Endothelial cell of umbilical vein (primary cell): ENCODE measurements at regions not wholly inside any gene's neighbourhood (a gene's known extent, or its start where the extent isn't known, plus 50 kb on each side); places are given as distances from the start of the nearest gene placed in this dataset.

ENCODE experiments used
- BruUV-seq: library from RNA; stranded (reverse); fragments of 400-500 nt; replicated peaks from 2 replicates; lab custom pipeline; 2021; lab: Mats Ljungman, UMichigan
- CTCF ChIA-PET: fragments of 300-600, 350-600 bp; sonication (Branson Sonifier 250); formaldehyde crosslinking; loops from one replicate; lab custom pipeline; 2021; ENCODE audit warnings: antibody characterized with exemption, inconsistent platforms; lab: Charles Lee
- POLR2A ChIA-PET: fragments of 300-600, 350-600 bp; sonication (Branson Sonifier 250); formaldehyde crosslinking; loops from one replicate; lab custom pipeline; 2021; ENCODE audit warnings: antibody characterized with exemption, inconsistent platforms; lab: Charles Lee
- DNase-seq: peaks from one replicate; pipeline ENCODE4 v3.0.0-alpha.2; 2011; ENCODE audit warnings: low read depth, low spot score
- FAIRE-seq: peaks from 2 replicates; lab custom pipeline; 2011; peaks lifted over from hg19 to GRCh38; lab: Jason Lieb, UNC
- H2AFZ ChIP-seq: 2 replicates; pipeline ENCODE4 v1.6.0; 2012; ENCODE audit warnings: low read depth, low read length, control low read depth, inconsistent platforms
- H3K27ac ChIP-seq: 2 replicates; pipeline ENCODE4 v1.5.1; 2011; ENCODE audit warnings: low read depth, mild to moderate bottlenecking, control low read depth, low read length, moderate library complexity; ENCODE audit not compliant: insufficient read depth
- H3K27me3 ChIP-seq, 2 experiments: 2 replicates each; pipeline versions ENCODE4 v1.6.0 to v1.6.1; 2011; ENCODE audit warnings: low read length in 2 of 2, mixed read lengths in 1 of 2; ENCODE audit not compliant: control insufficient read depth in 2 of 2, insufficient read depth in 2 of 2
- H3K36me3 ChIP-seq, 2 experiments: 2 replicates in 1 of 2; 3 replicates in 1 of 2; pipeline ENCODE4 v1.5.1; 2011; ENCODE audit warnings: low read length in 2 of 2, mild to moderate bottlenecking in 1 of 2, moderate library complexity in 1 of 2; ENCODE audit not compliant: control insufficient read depth in 2 of 2, insufficient read depth in 2 of 2; ENCODE audit errors: extremely low read depth in 1 of 2
- H3K4me1 ChIP-seq: 3 replicates; pipeline ENCODE4 v1.5.1; 2011; ENCODE audit warnings: mild to moderate bottlenecking, low read length; ENCODE audit not compliant: control insufficient read depth, insufficient read depth; ENCODE audit errors: extremely low read depth
- H3K4me2 ChIP-seq: 2 replicates; pipeline ENCODE4 v1.6.1; 2011; ENCODE audit warnings: low read length, control low read depth, mixed read lengths; ENCODE audit not compliant: insufficient read depth
- H3K4me3 ChIP-seq, 3 experiments: fragments of 200-600 bp in 1 of 3; sonication (generic), shearing (Covaris generic) in 1 of 3; replicated peaks in 1 of 3; 2 replicates each; pipeline ENCODE4 v1.5.1; 2011 to 2016; ENCODE audit warnings: control low read depth in 3 of 3, low read length in 3 of 3, mild to moderate bottlenecking in 2 of 3, inconsistent platforms in 1 of 3, low read depth in 1 of 3, moderate library complexity in 1 of 3; ENCODE audit not compliant: insufficient read depth in 1 of 3
- H3K79me2 ChIP-seq: 2 replicates; pipeline ENCODE4 v1.6.0; 2012; ENCODE audit warnings: low read length, inconsistent platforms; ENCODE audit not compliant: control insufficient read depth, insufficient read depth
- H3K9ac ChIP-seq: replicated peaks from 2 replicates; pipeline ENCODE3; 2011; ENCODE audit warnings: low read length, control low read depth; ENCODE audit not compliant: insufficient read depth; ENCODE audit errors: extremely low read depth
- H3K9me1 ChIP-seq: replicated peaks from 3 replicates; pipeline ENCODE4 v1.6.0; 2011; ENCODE audit warnings: mild to moderate bottlenecking, low read length; ENCODE audit not compliant: control insufficient read depth, insufficient read depth; ENCODE audit errors: extremely low read depth
- H3K9me3 ChIP-seq: replicated peaks from 2 replicates; pipeline ENCODE4 v1.5.1; 2012; ENCODE audit warnings: low read length, inconsistent platforms; ENCODE audit not compliant: control insufficient read depth, insufficient read depth
- H4K20me1 ChIP-seq: replicated peaks from 2 replicates; pipeline ENCODE3; 2011; ENCODE audit warnings: mild to moderate bottlenecking, low read length; ENCODE audit not compliant: control insufficient read depth, insufficient read depth; ENCODE audit errors: extremely low read depth
- CTCF ChIP-seq, 2 donors: IDR thresholded peaks; 1 replicate in 1 of 2; 2 replicates in 1 of 2; pipeline ENCODE4 v1.5.1; 2011; ENCODE audit warnings: low read length in 2 of 2, mild to moderate bottlenecking in 2 of 2, moderate library complexity in 2 of 2, control low read depth in 1 of 2, inconsistent platforms in 1 of 2, low read depth in 1 of 2; ENCODE audit not compliant: insufficient read depth in 1 of 2; ENCODE audit errors: extremely low read depth in 1 of 2
- EZH2 ChIP-seq: IDR thresholded peaks from 2 replicates; pipeline ENCODE4 v1.6.1; 2012; ENCODE audit warnings: borderline replicate concordance, low read depth, mild to moderate bottlenecking, moderate library complexity, low read length, inconsistent platforms; ENCODE audit not compliant: severe bottlenecking
- FOS ChIP-seq: IDR thresholded peaks from 2 replicates; pipeline ENCODE4 v1.6.1; 2011; ENCODE audit warnings: mild to moderate bottlenecking, low read length, moderate library complexity, borderline replicate concordance; ENCODE audit not compliant: insufficient read depth
- GATA2 ChIP-seq: IDR thresholded peaks from 2 replicates; pipeline ENCODE4 v1.7.0; 2011; ENCODE audit warnings: low read depth, mild to moderate bottlenecking, moderate library complexity, mixed read lengths, low read length; ENCODE audit not compliant: insufficient read length, insufficient read depth
- JUN ChIP-seq: IDR thresholded peaks from 2 replicates; pipeline ENCODE4 v1.6.1; 2011; ENCODE audit warnings: borderline replicate concordance, low read depth; ENCODE audit not compliant: insufficient read length, insufficient read depth
- MAX ChIP-seq: IDR thresholded peaks from 2 replicates; pipeline ENCODE4 v1.6.1; 2011; ENCODE audit not compliant: insufficient read depth, insufficient read length
- MYC ChIP-seq: IDR thresholded peaks from one replicate; pipeline ENCODE4 v1.6.1; 2011; ENCODE audit warnings: mild to moderate bottlenecking, low read depth, low read length
- POLR2A ChIP-seq: IDR thresholded peaks from 2 replicates; pipeline ENCODE4 v1.6.1; 2012; ENCODE audit warnings: low read depth, mild to moderate bottlenecking, control low read depth, low read length
- POLR2AphosphoS5 ChIP-seq: IDR thresholded peaks from 2 replicates; pipeline ENCODE4 v1.6.1; 2012; ENCODE audit warnings: low read depth, mild to moderate bottlenecking, control low read depth, low read length, moderate library complexity; ENCODE audit not compliant: insufficient read depth
- dilution Hi-C: fragments of 300-500 bp; cut with MboI; formaldehyde crosslinking; loops from one replicate; pipeline ENCODE4 v1.15.0; 2019; ENCODE audit warnings: low sequenced_read_pairs; ENCODE audit not compliant: extremely low pct_ligation_motif_present
- intact Hi-C: fragments of 100-400 bp; cut with micrococcal nuclease; formaldehyde crosslinking; loops from one replicate; pipeline ENCODE4 v1.10.0; 2022

- H2AFZ ChIP-seq = no peak overlapping the region
- no peak overlapping the region for H3K9ac ChIP-seq
- no peak for TF ChIP-seq EZH2
- TF ChIP-seq FOS = no peak
- no peak for TF ChIP-seq CTCF (IDR thresholded peaks at IDR 0.05; ENCODE audit: extremely low read depth in 1 of 2, insufficient read depth in 1 of 2, low read depth in 1 of 2, low read length in 2 of 2)
- no peak for TF ChIP-seq POLR2A
- TF ChIP-seq JUN = no peak
- no peak for TF ChIP-seq MYC
- no peak for TF ChIP-seq MAX
- TF ChIP-seq POLR2AphosphoS5 = no peak
- TF ChIP-seq GATA2 = no peak
- no peak overlapping the region for H3K4me2 ChIP-seq
- no peak overlapping the region for H3K4me3 ChIP-seq
- H3K27me3 ChIP-seq = no peaks in the 10 kb centered on the region
- no peak overlapping the region for H3K27ac ChIP-seq
- POLR2A ChIA-PET = no interaction called here
- H3K36me3 ChIP-seq = no peaks in the 10 kb centered on the region
- peaks cover 9% of the 10 kb centered on the region for H3K9me3 ChIP-seq
- no peaks in the 10 kb centered on the region for H3K79me2 ChIP-seq
- CTCF ChIA-PET = no interaction called here
- no peaks in the 10 kb centered on the region for H3K9me1 ChIP-seq
- intact Hi-C loops = no loop called here
- no peak for FAIRE-seq
- no peak for DNase-seq
- H3K4me1 ChIP-seq = no peaks in the 10 kb centered on the region
- H4K20me1 ChIP-seq = no peaks in the 10 kb centered on the region
- no TSS peak for BruUV-seq
- dilution Hi-C loops = no loop called here
Measured at GRCh38 chr15:93553167-93553935, 464.3 kb upstream of the RGMA start.
